HG03139 (cell line): ENCODE measurements at regions not wholly inside any gene's neighbourhood (a gene's known extent, or its start where the extent isn't known, plus 50 kb on each side); places are given as distances from the start of the nearest gene placed in this dataset.

ENCODE experiments used
- ATAC-seq: cut with Tn5 transposase; IDR thresholded peaks from one replicate; pipeline ENCODE4 v1.9.1; 2021; ENCODE audit not compliant: unreplicated experiment

DNA sequence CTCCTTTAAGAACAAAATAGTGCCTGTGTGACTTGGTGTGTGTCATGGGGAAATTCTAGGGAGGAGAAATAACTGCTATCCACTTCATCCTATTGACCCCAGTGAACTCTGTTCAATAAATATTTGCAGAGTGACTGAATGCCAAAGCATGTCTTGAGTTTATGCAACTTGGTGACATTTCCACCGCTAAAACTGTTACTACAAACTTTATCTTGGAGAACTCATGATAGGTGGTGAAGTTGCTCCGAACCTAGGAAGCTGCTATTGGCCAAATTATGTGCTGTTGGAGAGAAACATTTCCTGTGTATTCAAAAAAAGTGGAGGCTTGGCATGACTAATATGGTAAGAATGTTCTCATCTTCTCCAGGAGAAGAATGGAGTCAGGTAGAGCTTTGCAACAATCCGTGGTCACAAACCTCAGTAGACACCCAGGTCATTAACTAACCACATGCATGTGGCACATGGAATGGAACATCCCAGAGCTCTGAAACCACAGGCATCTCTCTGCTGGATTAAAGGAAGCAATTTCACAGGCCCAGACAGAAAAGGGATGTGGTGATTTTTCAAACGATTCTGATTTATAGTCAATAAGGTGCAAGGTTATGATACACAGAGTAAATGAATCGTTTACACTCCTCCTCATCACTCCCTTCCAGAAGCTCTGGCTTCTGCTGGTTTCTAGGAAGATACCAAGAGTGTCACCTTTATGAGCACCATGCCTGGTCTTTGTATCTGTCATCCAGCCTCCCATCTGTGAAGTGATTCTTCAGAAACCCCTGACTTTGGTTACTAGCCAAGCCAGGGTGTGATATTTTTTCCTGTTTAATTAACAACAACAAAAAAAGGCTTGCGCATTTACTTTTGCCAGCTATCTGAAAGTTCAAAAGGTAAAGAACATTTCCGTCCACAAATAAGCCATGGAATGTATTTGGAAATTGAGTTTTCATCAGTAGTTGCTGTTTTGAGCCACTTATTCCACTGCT, 361.1 kb downstream of the TGFB2 start:
- ATAC-seq, result no peak

DNA sequence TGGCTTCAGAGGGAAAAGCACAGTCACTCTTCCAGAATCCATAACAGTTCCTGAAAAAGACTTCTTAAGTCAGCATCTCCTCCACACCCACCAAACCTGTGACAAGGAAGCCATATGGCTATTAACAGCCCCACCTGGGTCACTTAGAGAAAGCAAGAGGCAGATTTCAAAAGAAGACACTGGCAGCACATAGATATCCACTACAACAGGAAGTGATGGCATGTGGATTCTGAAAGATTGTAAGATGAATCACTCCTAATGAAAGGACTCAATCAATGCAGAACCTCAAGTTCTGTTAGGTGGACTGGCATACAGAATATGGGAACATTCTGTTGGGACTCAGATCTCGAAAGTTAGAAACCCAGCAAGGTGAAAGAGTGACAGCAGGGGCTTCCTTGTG, 365.9 kb downstream of the TGFB2 start:
- ATAC-seq, result no peak

DNA sequence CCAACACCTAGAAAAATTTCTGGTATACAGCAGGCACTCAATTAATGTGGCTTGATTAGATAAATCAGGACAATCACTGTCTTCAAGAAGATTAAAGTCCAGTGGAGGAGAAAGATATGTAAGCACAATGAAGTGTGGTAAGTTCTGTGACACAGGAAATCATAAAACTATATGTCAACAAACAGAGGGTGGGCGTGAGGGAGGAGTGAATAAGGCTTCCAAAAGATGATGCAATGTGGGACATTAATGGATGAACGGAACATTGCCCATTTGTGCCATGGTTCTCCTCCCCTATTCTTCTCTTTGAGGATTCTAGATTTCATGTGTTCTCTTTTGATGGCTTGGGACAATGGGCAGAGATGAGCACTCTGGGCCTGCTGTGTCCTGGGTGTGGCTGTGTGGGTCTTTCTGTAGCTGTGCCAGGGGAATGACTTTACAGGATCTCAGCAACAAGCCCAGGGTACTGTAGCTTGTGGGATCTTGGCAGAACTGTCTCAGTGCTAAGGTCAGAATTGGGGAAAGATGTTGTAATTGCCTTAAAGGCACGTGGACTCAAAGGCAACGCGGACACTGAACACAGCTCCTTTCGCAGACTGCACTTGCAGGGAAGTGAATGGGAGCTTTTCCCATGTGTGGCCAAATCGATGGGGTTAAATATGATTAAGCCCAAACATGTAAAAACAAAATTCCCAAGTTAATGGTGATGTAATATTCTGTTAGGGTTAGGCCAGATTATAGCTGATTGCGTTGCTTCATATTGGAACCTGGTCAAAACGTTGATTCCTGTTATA, 366.9 kb downstream of the TGFB2 start:
- ATAC-seq, result no peak

DNA sequence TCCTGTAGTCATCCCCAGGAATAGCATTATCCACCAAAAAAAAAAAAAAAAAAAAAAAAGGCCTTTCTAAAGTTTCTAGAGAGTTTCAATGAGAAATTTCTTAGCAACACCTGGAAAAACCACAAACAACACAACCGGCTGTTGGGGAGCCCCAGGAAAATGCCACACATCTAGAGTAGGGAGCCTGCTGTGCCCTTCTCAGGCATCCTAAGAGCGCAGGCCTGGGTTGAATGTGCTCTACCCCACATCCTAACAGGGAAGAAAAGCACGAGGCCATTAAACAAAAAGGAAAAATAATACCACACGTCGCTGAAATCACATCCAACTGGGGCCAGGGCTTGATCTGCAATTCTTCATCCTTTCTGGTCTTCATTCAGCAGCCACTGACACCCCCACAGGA, 367.5 kb downstream of the TGFB2 start:
- ATAC-seq, result no peak

DNA sequence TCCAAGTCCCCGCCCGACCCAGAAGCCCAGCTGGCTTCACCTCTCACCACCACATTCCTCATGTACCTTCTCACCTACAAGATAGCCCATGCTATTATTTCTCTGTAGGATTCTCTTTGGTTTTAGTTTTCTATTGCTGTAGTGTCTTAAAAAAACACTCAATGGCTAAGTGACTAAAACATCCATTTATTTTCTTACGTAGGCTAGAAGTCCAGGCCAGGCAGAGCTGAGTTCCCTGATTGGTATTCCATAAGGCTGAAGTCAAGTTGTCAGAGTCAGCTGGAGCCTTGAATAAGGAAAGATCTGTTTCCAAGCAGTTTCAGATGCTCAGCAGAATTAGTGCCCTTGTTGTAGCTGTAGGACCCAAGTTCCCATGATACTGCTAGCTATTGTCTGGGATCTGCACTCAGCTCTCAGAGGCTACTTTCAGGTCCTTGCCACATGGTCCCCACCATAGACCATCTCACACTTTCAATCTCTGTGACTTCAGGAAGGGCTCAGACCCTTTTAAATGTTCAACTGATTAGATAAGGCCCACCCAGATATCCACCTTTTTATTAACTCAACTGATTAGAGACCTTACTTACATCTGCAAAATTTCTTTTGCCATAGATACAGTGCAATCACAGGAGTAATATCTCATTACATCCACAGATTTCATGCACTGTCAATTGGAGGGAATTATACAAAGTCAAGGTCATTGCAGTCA, 371.0 kb downstream of the TGFB2 start:
- ATAC-seq, result no peak

DNA sequence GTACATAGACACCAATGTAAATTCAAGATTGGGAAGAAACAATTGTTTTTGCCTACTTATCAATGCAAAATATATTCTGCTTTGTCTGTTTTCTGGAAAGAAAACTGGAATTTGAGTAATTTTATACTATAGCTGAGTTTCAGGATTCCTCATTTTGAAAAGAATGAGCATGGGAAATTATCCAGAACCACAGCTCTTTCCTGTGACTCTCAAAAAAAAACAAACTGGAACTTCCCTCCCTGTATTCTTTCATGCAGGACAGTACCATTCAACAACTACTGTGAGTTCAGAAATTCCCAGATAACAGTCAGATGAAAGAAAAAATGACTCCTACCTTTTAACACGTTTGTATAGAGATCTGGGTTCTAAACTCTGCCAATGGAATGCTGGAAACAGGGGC, 372.4 kb downstream of the TGFB2 start:
- ATAC-seq, result no peak

DNA sequence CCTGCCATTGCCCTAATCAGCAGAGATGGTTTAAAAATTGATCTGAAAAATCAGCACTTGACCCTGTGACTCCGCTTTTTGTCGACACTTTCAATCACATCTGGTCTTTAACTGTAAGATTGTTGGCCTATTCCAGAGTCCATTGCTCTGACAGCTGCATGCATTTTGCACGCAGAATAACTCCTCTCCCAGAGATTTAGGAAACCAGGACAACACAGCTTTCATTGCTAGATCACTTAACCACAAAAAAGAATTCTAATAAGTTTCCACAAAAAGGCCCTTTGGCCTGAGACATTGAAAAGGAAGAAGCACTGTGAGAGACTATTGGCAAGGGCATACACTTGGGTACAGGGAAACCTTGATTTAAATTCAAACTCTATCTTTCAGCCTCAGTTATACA, 373.1 kb downstream of the TGFB2 start:
- no peak for ATAC-seq

DNA sequence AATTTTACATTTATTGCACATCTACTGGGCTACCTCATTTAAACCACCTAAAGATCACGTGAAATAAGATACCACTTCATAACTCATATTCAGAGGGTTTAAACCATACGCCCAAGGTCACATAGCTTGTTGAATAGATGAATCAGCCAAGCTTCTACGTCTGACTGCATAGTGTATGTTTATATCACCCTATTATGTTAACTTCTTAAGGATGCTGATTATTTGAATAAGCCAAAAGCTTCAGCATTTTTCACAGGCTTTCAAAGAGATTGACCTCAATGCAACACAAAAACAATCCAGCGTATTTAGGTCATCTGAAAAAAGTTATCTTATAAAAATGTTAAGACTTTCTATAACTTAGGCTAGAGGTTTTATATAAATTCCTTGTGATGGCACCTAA, 373.8 kb downstream of the TGFB2 start:
- no peak for ATAC-seq

DNA sequence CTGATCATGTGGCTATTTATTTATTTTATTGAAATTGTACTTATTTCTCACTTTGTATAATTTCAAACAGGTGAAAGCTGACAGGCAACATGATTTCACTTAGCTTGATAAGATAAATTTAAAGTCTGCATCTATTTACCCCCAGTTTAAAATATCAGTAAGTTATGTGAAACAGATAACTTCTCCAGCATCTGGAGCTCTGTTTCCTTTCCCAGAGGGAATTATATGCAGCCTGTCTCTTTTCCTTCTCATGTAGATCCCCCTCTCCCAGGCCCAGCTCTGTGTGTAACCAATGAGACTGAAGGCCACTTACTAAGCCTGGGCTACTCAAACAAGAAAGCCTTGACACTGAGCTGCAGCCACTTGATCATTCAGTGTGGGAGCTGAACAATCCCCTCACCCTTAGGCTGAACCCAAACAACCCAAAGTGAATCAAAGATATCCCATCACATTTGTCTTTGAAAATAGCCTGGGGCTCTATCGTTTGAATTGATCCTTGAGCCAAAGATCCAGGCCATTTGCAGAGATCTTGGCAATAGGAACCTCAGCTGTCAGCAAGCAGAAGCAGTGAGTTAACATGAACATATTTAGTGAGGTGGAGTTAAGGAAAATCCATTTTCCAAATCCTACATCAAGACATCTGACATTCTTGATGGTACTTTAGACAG, 383.9 kb downstream of the TGFB2 start:
- no peak for ATAC-seq

DNA sequence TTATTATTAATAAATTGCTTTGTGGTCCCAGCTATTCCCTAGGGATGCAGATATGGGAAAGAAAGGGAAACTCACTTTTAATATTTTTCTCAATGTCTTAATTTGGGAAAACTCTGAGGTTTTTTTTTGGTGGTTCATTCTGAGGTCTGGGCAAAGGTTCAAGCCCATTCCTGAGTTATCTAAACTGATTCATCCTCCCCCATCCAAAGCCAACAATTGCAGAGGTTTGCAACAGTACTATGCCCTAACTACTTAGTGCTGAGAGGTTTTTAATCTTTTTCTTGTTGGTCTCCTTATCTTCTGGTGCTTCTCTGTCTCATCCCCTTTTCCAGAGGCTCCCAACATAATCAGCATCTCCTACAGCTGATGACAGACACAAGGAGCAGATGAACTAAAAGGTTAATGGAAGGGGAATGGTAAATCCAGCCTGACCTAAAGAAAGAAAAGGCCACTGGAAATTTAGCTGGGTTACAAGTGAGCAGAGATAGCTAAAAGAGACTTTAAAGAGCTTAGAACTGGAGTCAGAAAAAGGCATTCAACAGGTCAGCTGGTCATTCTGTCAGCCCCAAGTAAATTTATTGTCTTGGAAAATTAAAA, 390.4 kb downstream of the TGFB2 start:
- no peak for ATAC-seq

DNA sequence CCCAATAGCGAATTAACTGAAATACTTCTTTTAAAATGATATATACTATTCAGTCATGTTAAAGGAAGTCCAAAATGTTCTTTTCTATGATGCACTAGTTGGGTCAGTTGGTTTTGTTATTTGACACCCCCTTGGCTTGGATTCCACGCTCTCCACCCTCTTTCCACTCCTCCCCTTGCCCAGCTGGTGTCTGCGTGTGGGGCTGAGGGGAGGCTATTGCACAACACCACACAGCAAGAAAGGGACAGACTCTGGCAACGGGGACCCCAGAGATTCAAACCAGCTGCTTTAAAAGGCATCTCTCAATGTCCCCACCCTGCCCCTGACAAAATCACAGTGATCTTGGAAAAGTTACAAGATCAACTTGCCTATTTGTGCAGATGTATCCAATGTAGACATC, 394.3 kb downstream of the TGFB2 start:
- no peak for ATAC-seq

DNA sequence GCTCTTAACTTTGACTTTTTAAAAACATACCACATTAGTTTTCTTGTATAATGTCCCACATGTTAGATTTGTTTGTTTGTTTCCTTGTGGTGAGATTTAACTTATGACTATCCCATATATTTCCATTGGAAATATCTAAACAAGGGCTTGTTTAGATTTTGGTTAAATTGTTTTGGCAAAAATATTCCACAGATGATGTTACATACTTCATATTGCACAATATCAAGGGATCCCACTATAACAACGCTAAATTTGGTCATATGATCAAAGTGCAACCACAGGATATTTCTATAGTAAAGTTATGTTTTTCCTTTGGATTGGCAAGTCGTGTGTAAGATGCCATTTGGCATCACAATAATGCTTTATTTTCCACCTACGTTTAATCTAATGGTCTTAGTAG, 396.7 kb downstream of the TGFB2 start:
- ATAC-seq, result no peak

DNA sequence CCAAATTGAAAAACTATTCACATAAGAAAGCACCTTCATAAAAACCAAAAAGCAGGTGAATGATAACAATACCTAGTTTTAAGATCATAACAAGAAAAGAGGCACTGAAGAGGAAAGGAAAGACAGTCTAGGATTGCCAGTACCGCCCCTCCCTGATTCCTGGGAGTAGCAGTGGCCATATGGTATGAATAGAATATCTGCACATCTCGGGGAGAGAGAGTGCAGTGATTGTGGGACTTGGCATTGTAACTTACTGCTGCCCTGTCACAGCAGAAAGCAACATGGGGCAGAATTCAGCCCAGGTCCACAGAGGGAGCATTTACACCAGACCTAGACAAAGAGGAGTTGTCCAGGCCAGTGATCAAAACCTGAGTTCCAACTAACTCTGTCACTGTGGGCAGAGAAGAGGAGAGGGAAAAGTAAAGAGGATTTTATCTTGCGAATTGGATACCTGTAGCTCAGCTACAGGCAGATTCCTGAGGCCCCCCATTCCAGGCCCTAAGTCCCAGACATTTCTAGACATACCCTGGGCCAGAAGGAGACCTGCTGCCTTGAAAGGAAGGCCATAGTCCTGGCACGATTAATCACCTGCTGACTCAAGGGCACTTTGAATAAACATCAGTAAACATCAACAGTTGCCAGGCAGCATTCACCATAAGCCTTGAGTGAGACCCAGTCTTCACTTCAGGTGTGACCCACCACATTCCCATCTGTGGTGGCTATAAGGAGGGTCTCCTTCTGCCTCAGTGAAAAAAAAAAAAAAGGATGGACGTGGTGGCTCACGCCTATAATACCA, 397.5 kb downstream of the TGFB2 start:
- no peak for ATAC-seq

DNA sequence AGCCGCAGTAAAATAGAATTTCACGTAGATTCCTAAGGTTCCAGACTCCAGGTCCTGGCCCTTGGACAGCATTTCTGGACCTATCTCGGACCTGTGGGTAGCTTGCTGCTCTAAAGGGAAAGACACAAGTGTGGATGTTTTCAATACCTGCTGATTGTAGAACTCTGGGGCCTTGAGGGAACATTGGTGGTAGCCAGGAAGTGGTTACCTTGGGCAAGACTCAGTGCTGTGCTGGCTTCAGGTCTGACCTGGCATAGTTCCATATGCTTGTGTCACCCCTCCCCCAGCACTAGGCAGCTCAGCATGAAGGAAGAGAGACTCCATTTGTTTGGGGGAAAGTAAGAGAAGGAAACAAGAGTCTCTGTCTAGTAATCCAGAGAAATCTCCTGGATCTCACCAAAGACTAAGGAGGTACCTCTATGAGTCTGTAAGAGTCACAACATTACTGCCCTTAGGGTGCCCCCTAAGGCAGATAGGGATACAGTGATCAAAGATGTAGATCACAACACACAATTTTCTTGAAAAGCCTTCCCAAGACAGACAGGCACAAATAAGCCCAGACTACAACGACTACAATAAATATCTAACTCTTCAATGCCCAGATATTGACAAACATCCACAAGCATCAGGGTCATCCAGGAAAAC, 398.8 kb downstream of the TGFB2 start:
- ATAC-seq, result no peak

DNA sequence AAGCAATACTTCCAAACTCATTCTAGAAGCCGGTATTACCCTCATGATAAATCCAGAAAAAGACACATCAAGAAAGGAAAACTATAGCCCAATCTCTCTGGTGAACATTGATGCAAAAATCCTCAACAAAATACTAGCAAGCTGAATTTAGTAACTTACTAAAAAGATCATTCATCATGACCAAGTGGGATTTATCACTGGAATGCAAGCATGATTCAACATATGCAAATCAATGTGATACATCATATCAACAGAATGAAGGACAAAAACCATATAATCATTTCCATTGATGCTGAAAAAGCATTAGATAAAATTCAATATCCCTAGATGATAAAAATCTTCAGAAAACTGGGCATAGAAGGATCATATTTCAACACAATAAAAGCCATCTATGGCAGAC, 402.9 kb downstream of the TGFB2 start:
- no peak for ATAC-seq

DNA sequence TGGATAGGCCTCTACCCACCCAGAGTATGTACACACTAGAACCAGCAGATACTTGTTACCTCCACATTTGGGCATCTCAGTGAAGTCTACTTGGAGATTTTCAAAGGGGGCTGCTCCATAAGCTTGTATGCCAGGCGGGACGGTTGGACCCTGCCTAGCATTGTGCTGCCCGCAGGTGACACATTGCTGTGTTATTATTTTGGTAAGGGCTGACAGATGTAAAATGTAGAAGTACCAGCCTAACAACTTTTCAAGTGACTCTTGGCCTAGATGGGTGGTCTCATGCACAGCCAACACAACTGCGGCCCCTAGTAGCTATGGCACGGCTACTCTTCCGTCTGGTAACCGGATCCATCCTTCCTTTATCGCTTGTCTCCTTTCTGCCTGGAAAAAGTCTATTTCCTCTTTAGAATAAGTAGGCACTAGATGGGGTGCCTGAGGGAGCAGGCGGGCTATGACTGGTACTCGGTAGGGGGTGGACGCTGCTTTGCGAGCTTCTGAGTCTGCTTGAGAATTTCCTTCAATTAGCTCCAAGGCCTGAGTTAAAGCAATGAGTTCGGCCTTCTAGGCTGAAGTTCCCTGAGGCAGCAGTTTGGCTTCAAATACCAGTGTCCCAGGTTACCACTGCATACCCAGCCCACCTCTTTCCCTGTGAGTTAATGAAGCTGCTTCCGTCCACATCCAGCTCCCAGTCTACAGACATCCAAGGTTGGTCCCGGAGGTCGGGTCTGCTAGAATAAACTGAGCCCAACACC, 405.3 kb downstream of the TGFB2 start:
- ATAC-seq, result no peak

DNA sequence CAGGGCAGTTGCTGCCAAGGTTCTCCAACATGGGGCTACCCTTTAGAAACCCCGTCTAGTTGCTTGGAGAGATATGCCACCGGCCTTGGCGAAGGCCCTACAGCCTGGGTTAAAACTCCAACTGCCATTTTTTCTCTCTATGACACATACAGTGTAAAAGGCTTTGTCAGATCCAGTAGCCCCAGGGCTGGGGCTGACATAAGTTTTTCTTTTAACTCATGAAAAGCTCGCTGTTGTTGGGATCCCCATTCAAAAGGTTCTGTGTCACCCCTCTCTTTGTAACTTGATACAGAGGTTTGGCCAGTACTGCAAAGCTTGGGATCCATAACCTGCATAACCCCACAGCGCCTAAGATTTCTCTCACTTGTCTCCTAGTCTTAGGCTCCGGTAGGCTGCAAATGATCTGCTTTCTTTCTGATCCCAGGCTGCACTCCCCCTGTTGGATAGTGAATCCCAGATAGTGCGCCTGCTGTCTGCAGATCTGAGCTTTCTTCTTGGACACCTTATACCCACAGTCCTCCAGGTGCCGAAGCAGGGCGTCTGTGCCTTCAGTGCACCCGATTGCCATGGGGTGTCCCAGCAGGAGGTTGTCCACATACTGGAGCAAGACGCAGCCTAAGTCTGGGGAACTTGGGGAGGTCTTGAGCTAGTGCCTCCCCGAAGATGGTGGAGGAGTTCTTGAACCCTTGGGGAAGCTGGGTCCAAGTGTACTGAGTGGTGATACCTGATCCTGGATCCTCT, 406.2 kb downstream of the TGFB2 start:
- no peak for ATAC-seq

DNA sequence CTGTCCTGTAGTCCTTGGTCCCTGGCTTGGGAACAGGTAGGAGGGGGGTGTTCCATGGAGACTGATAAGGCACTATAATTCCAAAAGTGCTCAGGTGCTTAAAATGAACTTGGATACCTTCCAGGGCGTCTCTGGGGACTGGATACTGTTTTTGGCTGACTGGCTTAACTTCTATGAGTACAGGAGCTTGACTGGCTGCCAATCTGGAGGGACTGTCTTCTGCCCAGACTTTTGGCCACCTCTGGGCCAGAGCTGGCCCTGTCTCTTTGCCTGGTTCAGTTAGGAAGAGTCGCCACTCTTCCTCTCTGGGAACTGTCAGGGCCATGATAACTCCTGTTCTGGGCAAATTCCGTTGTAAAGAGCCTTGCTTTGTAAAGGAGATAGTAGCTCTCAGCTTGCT, 407.0 kb downstream of the TGFB2 start:
- ATAC-seq, result no peak
